A549 (cell line): ENCODE measurements at regions not wholly inside any gene's neighbourhood (a gene's known extent, or its start where the extent isn't known, plus 50 kb on each side); places are given as distances from the start of the nearest gene placed in this dataset.

ENCODE experiments used
- ATAC-seq, 2 experiments: fragments of 200-7000 bp in 1 of 2; fragments of >200 bp in 1 of 2; cut with Nextera tagmentation in 1 of 2; cut with Tn5 transposase in 1 of 2; 3 replicates each; pipeline versions ENCODE4 v1.8.0 to v1.9.1; 2018 to 2020; ENCODE audit warnings: mild to moderate bottlenecking in 1 of 2, moderate library complexity in 1 of 2
- CTCF ChIA-PET: fragments of 300-600 bp; sonication (Branson Sonifier 250); formaldehyde crosslinking; extraction: SDS; loops from one replicate; lab custom pipeline; 2021; ENCODE audit warnings: antibody characterized with exemption, inconsistent platforms; lab: Yijun Ruan, JAX
- POLR2A ChIA-PET: fragments of 350-600 bp; formaldehyde crosslinking; extraction: SDS; loops from one replicate; lab custom pipeline; 2021; ENCODE audit warnings: antibody characterized with exemption, inconsistent platforms; lab: Yijun Ruan, JAX
- DNase-seq, 2 experiments: peaks; one replicate each; pipeline versions ENCODE4 v3.0.0 to v3.0.0-alpha.2; 2011 to 2016; ENCODE audit warnings: low read depth in 1 of 2, low spot score in 1 of 2
- FAIRE-seq: peaks from 2 replicates; lab custom pipeline; 2011; peaks lifted over from hg19 to GRCh38; lab: Jason Lieb, UNC
- H3K27ac ChIP-seq, 2 experiments: fragments of >200 bp; sonication (Bioruptor Twin); formaldehyde crosslinking; 3 replicates each; pipeline ENCODE4 v1.5.1; 2016 to 2017
- H3K4me1 ChIP-seq: fragments of >200 bp; sonication (Bioruptor Twin); formaldehyde crosslinking; 3 replicates; pipeline ENCODE4 v1.6.1; 2016
- H3K4me2 ChIP-seq: fragments of >200 bp; sonication (Bioruptor Twin); formaldehyde crosslinking; 3 replicates; pipeline ENCODE4 v1.6.1; 2016
- H3K4me3 ChIP-seq: fragments of >200 bp; sonication (Bioruptor Twin); formaldehyde crosslinking; 3 replicates; pipeline ENCODE4 v1.5.1; 2016
- H3K9me3 ChIP-seq: fragments of >200 bp; sonication (Bioruptor Twin); formaldehyde crosslinking; 3 replicates; pipeline ENCODE4 v1.6.1; 2016
- BCL3 ChIP-seq: fragments of >200 bp; sonication (Bioruptor Twin); formaldehyde crosslinking; IDR thresholded peaks from 3 replicates; pipeline ENCODE4 v1.6.1; 2016
- CHD2 ChIP-seq: fragments of 150-350 bp; IDR thresholded peaks from 2 replicates; pipeline ENCODE4 v1.6.1; 2014; ENCODE audit warnings: low read length; ENCODE audit not compliant: partially characterized antibody
- CTCF ChIP-seq: fragments of >200 bp; sonication (Bioruptor Twin); formaldehyde crosslinking; IDR thresholded peaks from 3 replicates; pipeline ENCODE4 v1.5.1; 2016
- ELK1 ChIP-seq: fragments of 150-350 bp; IDR thresholded peaks from 2 replicates; pipeline ENCODE4 v1.6.1; 2014; ENCODE audit warnings: low read depth, mild to moderate bottlenecking, low read length
- FOXS1 ChIP-seq: fragments of 250-450 bp; sonication (Bioruptor Pico); IDR thresholded peaks from 2 replicates; pipeline ENCODE4 v1.5.0; 2020; ENCODE audit warnings: mild to moderate bottlenecking, moderate library complexity
- HDAC2 ChIP-seq: fragments of 200-600 bp; sonication (generic); IDR thresholded peaks from 2 replicates; pipeline ENCODE4 v1.6.1; 2016
- HOXB13 ChIP-seq: fragments of 250-450 bp; sonication (Bioruptor Pico); IDR thresholded peaks from 2 replicates; pipeline ENCODE4 v1.5.0; 2020; ENCODE audit warnings: low read depth, mild to moderate bottlenecking, moderate library complexity
- JUN ChIP-seq, 2 experiments: fragments of >200 bp; sonication (Bioruptor Twin); formaldehyde crosslinking; IDR thresholded peaks; 2 replicates in 1 of 2; 3 replicates in 1 of 2; pipeline ENCODE4 v1.6.1; 2016 to 2017
- KDM1A ChIP-seq: fragments of 200-600 bp; sonication (generic); IDR thresholded peaks from 2 replicates; pipeline ENCODE4 v1.6.1; 2016; ENCODE audit warnings: low read depth, mild to moderate bottlenecking
- KDM5A ChIP-seq: fragments of 200-600 bp; sonication (generic); IDR thresholded peaks from 2 replicates; pipeline ENCODE4 v1.6.1; 2016; ENCODE audit warnings: antibody characterized with exemption, mild to moderate bottlenecking
- NPAS2 ChIP-seq: fragments of 250-450 bp; sonication (Bioruptor Pico); IDR thresholded peaks from 2 replicates; pipeline ENCODE4 v1.8.0; 2022; ENCODE audit warnings: mild to moderate bottlenecking, moderate library complexity, borderline replicate concordance
- PHF8 ChIP-seq: fragments of 200-600 bp; sonication (generic); IDR thresholded peaks from 2 replicates; pipeline ENCODE4 v1.6.1; 2016; ENCODE audit warnings: low read depth, mild to moderate bottlenecking, antibody characterized with exemption, moderate library complexity, borderline replicate concordance
- RAD21 ChIP-seq, 2 experiments: fragments of >200 bp in 1 of 2; sonication (Bioruptor Twin) in 1 of 2; formaldehyde crosslinking in 1 of 2; IDR thresholded peaks in 1 of 2; conservative IDR thresholded peaks in 1 of 2; 2 replicates in 1 of 2; 3 replicates in 1 of 2; pipeline ENCODE4 v1.6.1; 2012 to 2018; ENCODE audit warnings: inconsistent platforms in 1 of 2
- RARB ChIP-seq: fragments of 250-450 bp; sonication (Bioruptor Pico); IDR thresholded peaks from 2 replicates; pipeline ENCODE4 v1.8.0; 2021; ENCODE audit warnings: mild to moderate bottlenecking, moderate library complexity
- RNF2 ChIP-seq: fragments of 200-600 bp; sonication (generic); IDR thresholded peaks from 2 replicates; pipeline ENCODE4 v1.6.1; 2016; ENCODE audit warnings: low read depth, mild to moderate bottlenecking, antibody characterized with exemption, moderate library complexity, borderline replicate concordance
- TFCP2L1 ChIP-seq: fragments of 250-450 bp; sonication (Bioruptor Pico); IDR thresholded peaks from 2 replicates; pipeline ENCODE4 v1.5.0; 2021; ENCODE audit warnings: mild to moderate bottlenecking
- TP53 ChIP-seq: fragments of 250-450 bp; sonication (Bioruptor Pico); IDR thresholded peaks from 2 replicates; pipeline ENCODE4 v1.5.0; 2021; ENCODE audit warnings: mild to moderate bottlenecking, moderate library complexity
- ZSCAN20 ChIP-seq: fragments of 250-450 bp; sonication (Bioruptor Pico); IDR thresholded peaks from 2 replicates; pipeline ENCODE4 v1.8.0; 2022; ENCODE audit warnings: mild to moderate bottlenecking, moderate library complexity
- WGBS: methylation state at CpG from one replicate; pipeline ENCODE4 v1.1.6; 2017; ENCODE audit errors: missing lambda C conversion rate; 5-methylcytosine and 5-hydroxymethylcytosine counted together

GRCh38 chr2:147041121-147041494 is 803.7 kb upstream of the ACVR2A start:
- Histone ChIP-seq H3K4me3 (no peak overlapping the region), H3K9me3 (no peaks in the 10 kb centered on the region), H3K27ac (no peak overlapping the region), H3K4me2 (no peak overlapping the region), H3K4me1 (no peaks in the 10 kb centered on the region)
- DNase-seq (no peak), FAIRE-seq (no peak), ATAC-seq (no peak)
- 0% methylated on average over 1 of the region's 1 CpG for WGBS
- POLR2A ChIA-PET: no interaction called here
- CTCF ChIA-PET: no interaction called here
- TF ChIP-seq NPAS2: no peak
- no peak for TF ChIP-seq TFCP2L1 (CRISPR knock-in tag)
- TF ChIP-seq ELK1: no peak
- no peak for TF ChIP-seq CTCF
- TF ChIP-seq KDM5A: no peak
- no peak for TF ChIP-seq JUN (IDR thresholded peaks at IDR 0.05)
- TF ChIP-seq HOXB13 (CRISPR knock-in tag): no peak
- TF ChIP-seq RNF2: no peak
- no peak for TF ChIP-seq PHF8
- TF ChIP-seq BCL3: no peak

- H3K4me3 ChIP-seq: no peak overlapping the region
- TF ChIP-seq CHD2 (no peak), KDM1A (no peak), FOXS1 (CRISPR knock-in tag) (no peak), ZSCAN20 (CRISPR knock-in tag) (no peak), RAD21 (conservative IDR thresholded peaks at IDR 0.05 in 1 of 2, IDR thresholded peaks at IDR 0.05 in 1 of 2) (no peak), RARB (CRISPR knock-in tag) (no peak), TP53 (CRISPR knock-in tag) (no peak), RNF2 (no peak), ELK1 (no peak), HDAC2 (no peak), NPAS2 (no peak)
- TF ChIP-seq, all 56 proteins: peak for 0
- H3K27ac ChIP-seq: no peak overlapping the region
- H3K4me1 ChIP-seq: no peaks in the 10 kb centered on the region
- POLR2A ChIA-PET: no interaction called here
- DNase-seq (no peak), FAIRE-seq (no peak), ATAC-seq (no peak)
- WGBS: 0% methylated on average over 1 of the region's 1 CpG
- CTCF ChIA-PET: no interaction called here
- no peak overlapping the region for H3K4me2 ChIP-seq
- H3K9me3 ChIP-seq: no peaks in the 10 kb centered on the region
Observed at GRCh38 chr2:147040298-147041120, 804.3 kb upstream of the ACVR2A start.
